Loucy (cell line): ENCODE measurements at regions not wholly inside any gene's neighbourhood (a gene's known extent, or its start where the extent isn't known, plus 50 kb on each side); places are given as distances from the start of the nearest gene placed in this dataset.

Source experiments
- H2AFZ ChIP-seq: fragments of 200-600 bp; sonication (generic); 2 replicates; pipeline ENCODE4 v1.6.0; 2016; ENCODE audit warnings: antibody characterized with exemption, mild to moderate bottlenecking, low read length, moderate library complexity
- H3F3A ChIP-seq: fragments of 200-600 bp; 2 replicates; pipeline ENCODE4 v1.6.0; 2016; ENCODE audit warnings: antibody characterized with exemption, low read depth, mild to moderate bottlenecking
- H3K27me3 ChIP-seq: fragments of 200-600 bp; sonication (generic); 2 replicates; pipeline ENCODE4 v1.6.1; 2014; ENCODE audit warnings: low read length, mild to moderate bottlenecking; ENCODE audit not compliant: insufficient read depth, poor library complexity, severe bottlenecking
- H3K36me3 ChIP-seq: fragments of 200-600 bp; sonication (generic); 2 replicates; pipeline ENCODE4 v1.6.1; 2016; ENCODE audit warnings: low read length; ENCODE audit not compliant: insufficient read depth
- H3K4me1 ChIP-seq: fragments of 200-600 bp; sonication (generic); 2 replicates; pipeline ENCODE4 v1.5.1; 2014; ENCODE audit warnings: low read length, mild to moderate bottlenecking; ENCODE audit not compliant: insufficient read depth, poor library complexity, severe bottlenecking
- H3K4me2 ChIP-seq: fragments of 200-600 bp; sonication (generic); 2 replicates; pipeline ENCODE4 v1.6.0; 2014; ENCODE audit warnings: antibody characterized with exemption, low read length, low read depth, mild to moderate bottlenecking; ENCODE audit not compliant: poor library complexity, severe bottlenecking
- H3K4me3 ChIP-seq: fragments of 200-600 bp; sonication (generic); 2 replicates; pipeline ENCODE4 v1.5.1; 2014; ENCODE audit warnings: low read length, mild to moderate bottlenecking, mixed read lengths; ENCODE audit not compliant: poor library complexity, severe bottlenecking
- H3K79me2 ChIP-seq: fragments of 200-600 bp; sonication (generic); 2 replicates; pipeline ENCODE4 v1.6.1; 2014; ENCODE audit warnings: low read length; ENCODE audit not compliant: insufficient read depth
- H3K9ac ChIP-seq: fragments of 200-600 bp; sonication (generic); 2 replicates; pipeline ENCODE4 v1.6.0; 2014; ENCODE audit warnings: mild to moderate bottlenecking, low read depth, low read length, moderate library complexity; ENCODE audit not compliant: poor library complexity, severe bottlenecking
- H3K9me2 ChIP-seq: fragments of 200-600 bp; sonication (generic); replicated peaks from 2 replicates; pipeline ENCODE4 v1.6.1; 2016; ENCODE audit warnings: low read depth, low read length, mixed read lengths
- H3K9me3 ChIP-seq: fragments of 200-600 bp; sonication (generic); 2 replicates; pipeline ENCODE4 v1.6.1; 2014; ENCODE audit warnings: mild to moderate bottlenecking, antibody characterized with exemption, low read length, low read depth; ENCODE audit not compliant: insufficient read depth
- H4K20me1 ChIP-seq: fragments of 200-600 bp; sonication (generic); 2 replicates; pipeline ENCODE4 v1.6.0; 2014; ENCODE audit warnings: antibody characterized with exemption, low read length, mild to moderate bottlenecking; ENCODE audit not compliant: insufficient read depth, poor library complexity, severe bottlenecking
- CTCF ChIP-seq: fragments of 200-600 bp; sonication (generic); conservative IDR thresholded peaks from 2 replicates; pipeline ENCODE4 v1.5.1; 2014; ENCODE audit warnings: mild to moderate bottlenecking, antibody characterized with exemption, low read length
- EZH2phosphoT487 ChIP-seq: fragments of 200-600 bp; IDR thresholded peaks from 2 replicates; pipeline ENCODE4 v1.6.1; 2018; ENCODE audit warnings: antibody characterized with exemption, mild to moderate bottlenecking, moderate library complexity, borderline replicate concordance

- Histone ChIP-seq H3K4me3 (no peak overlapping the region), H3K9me3 (no peaks in the 10 kb centered on the region), H3K9ac (no peak overlapping the region), H3K79me2 (no peaks in the 10 kb centered on the region), H4K20me1 (no peaks in the 10 kb centered on the region), H3K27me3 (no peaks in the 10 kb centered on the region), H2AFZ (no peak overlapping the region), H3K9me2 (no peaks in the 10 kb centered on the region), H3K4me1 (peaks cover 6% of the 10 kb centered on the region), H3K36me3 (no peaks in the 10 kb centered on the region), H3F3A (no peaks in the 10 kb centered on the region), H3K4me2 (no peak overlapping the region)
- no peak for TF ChIP-seq EZH2phosphoT487
- TF ChIP-seq CTCF: no peak
Measured at GRCh38 chr2:64273524-64274398, 129.5 kb upstream of the PELI1 start.

GRCh38 chr2:64274399-64275173 is 130.4 kb upstream of the PELI1 start:
- Histone ChIP-seq H3K36me3 (no peaks in the 10 kb centered on the region), H3K4me1 (peaks cover 6% of the 10 kb centered on the region), H3K9ac (no peak overlapping the region), H3K79me2 (no peaks in the 10 kb centered on the region), H3K9me2 (no peaks in the 10 kb centered on the region), H3K4me2 (no peak overlapping the region), H2AFZ (no peak overlapping the region), H3F3A (no peaks in the 10 kb centered on the region), H3K27me3 (no peaks in the 10 kb centered on the region), H4K20me1 (no peaks in the 10 kb centered on the region), H3K9me3 (no peaks in the 10 kb centered on the region), H3K4me3 (no peak overlapping the region)
- TF ChIP-seq EZH2phosphoT487 (no peak), CTCF (no peak)

- H3K4me3 ChIP-seq: no peak overlapping the region
- peaks cover 6% of the 10 kb centered on the region for H3K4me1 ChIP-seq
- no peak for TF ChIP-seq CTCF
- no peak for TF ChIP-seq EZH2phosphoT487
- H2AFZ ChIP-seq: no peak overlapping the region
- no peaks in the 10 kb centered on the region for H3K9me3 ChIP-seq
- H3K9me2 ChIP-seq: no peaks in the 10 kb centered on the region
- H3K9ac ChIP-seq: no peak overlapping the region
- no peaks in the 10 kb centered on the region for H4K20me1 ChIP-seq
- H3F3A ChIP-seq: no peaks in the 10 kb centered on the region
- no peaks in the 10 kb centered on the region for H3K27me3 ChIP-seq
- no peak overlapping the region for H3K4me2 ChIP-seq
- H3K36me3 ChIP-seq: no peaks in the 10 kb centered on the region
- H3K79me2 ChIP-seq: no peaks in the 10 kb centered on the region
Measured at GRCh38 chr2:64275174-64275466, 130.9 kb upstream of the PELI1 start.
